Pancreas (tissue), 10 donors: ENCODE measurements at regions not wholly inside any gene's neighbourhood (a gene's known extent, or its start where the extent isn't known, plus 50 kb on each side); places are given as distances from the start of the nearest gene placed in this dataset.

Source experiments
- ATAC-seq, 4 donors: fragments of 200-7000 bp; cut with Tn5 transposase; one replicate each; pipeline versions ENCODE4 v1.8.0 to v1.9.1; 2020; ENCODE audit warnings: mild to moderate bottlenecking in 4 of 4, moderate library complexity in 4 of 4
- DNase-seq, 6 donors: peaks; one replicate each; pipeline ENCODE4 v3.0.0-alpha.2; 2020
- FAIRE-seq: peaks from 2 replicates; lab custom pipeline; 2012; peaks lifted over from hg19 to GRCh38; lab: Jason Lieb, UNC
- H3K27ac ChIP-seq, 4 donors: fragments of 200-600 bp; sonication (generic); 1 replicate in 3 of 4; 2 replicates in 1 of 4; pipeline versions ENCODE4 v1.5.0 to v1.8.0; 2020
- H3K27me3 ChIP-seq, 4 donors: fragments of 200-600 bp; one replicate each; pipeline ENCODE4 v1.8.0; 2021
- H3K36me3 ChIP-seq, 3 donors: fragments of 200-600 bp; sonication (generic) in 1 of 3; one replicate each; pipeline versions ENCODE4 v1.5.0 to v1.8.0; 2020 to 2021
- H3K4me1 ChIP-seq, 3 donors: fragments of 200-600 bp; one replicate each; pipeline ENCODE4 v1.8.0; 2021
- H3K4me3 ChIP-seq, 4 donors: fragments of 200-600 bp; sonication (generic) in 2 of 4; one replicate each; pipeline versions ENCODE4 v1.5.0 to v1.8.0; 2020 to 2021
- H3K9me3 ChIP-seq, 4 donors: fragments of 200-600 bp; one replicate each; pipeline ENCODE4 v1.8.0; 2021
- WGBS, 2 donors: extraction: QIAGEN DNeasy Blood & Tissue Kit; methylation state at CpG; one replicate each; pipeline ENCODE4 v1.1.7; 2013; 5-methylcytosine and 5-hydroxymethylcytosine counted together
- intact Hi-C, 3 donors: fragments of 100-400 bp; cut with DNase I; formaldehyde crosslinking; loops; one replicate each; pipeline versions ENCODE4 v1.11.1 to v1.14.2; 2022
- TF ChIP-seq, protein P1 (sequence below), 4 donors: fragments of 200-600 bp; sonication (generic) in 3 of 4; IDR thresholded peaks; one replicate each; pipeline versions ENCODE4 v1.5.0 to v1.8.0; 2021; ENCODE audit warnings: antibody characterized with exemption in 4 of 4
- donor health status: healthy with polysubstance abuse.
- donor health status: DM: no; HTN: no; CAD: no; lungs with moderate emphysema.
- donor health status: DM: no; HTN: no; CAD: no.
- donor health status: control.
- donor health status: control.
- donor health status: Bipolar disorder and iron deficiency.
- donor health status: DM: yes; HTN: yes; CAD: no.
- donor health status: DM: no; HTN: no; CAD: no.
- donor health status: DM: no; HTN: no; CAD: no.
- donor health status: DM: yes; HTN: yes; CAD: no.

DNA sequence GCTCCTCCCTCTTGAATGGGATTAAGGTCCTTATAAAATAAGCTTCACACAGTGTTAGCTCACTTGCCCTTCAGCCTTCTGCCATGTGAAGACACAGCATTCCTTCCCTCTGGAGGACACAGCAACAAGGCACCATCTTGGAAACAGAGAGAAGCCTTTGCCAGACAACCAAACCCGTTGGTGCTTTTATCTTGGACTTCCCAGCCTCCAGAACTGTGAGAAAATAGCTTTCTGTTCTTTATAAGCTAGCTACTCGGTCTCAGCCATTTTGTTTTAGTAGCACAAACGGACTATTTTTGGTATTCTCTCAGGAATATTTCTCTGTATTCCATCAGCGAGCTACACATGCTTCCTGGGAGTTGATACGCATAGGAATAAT lies 58.6 kb upstream of the IRF2BP2 start:
- ATAC-seq, result no peak
- Histone ChIP-seq H3K36me3 (no peaks in the 10 kb centered on the region), H3K4me3 (no peak overlapping the region), H3K27me3 (no peaks in the 10 kb centered on the region), H3K4me1 (peaks cover 13 to 29% (median 25%) of the 10 kb centered on the region in 3 donors), H3K27ac (no peak overlapping the region), H3K9me3 (no peaks in the 10 kb centered on the region)
- WGBS, 2 donors, result 91 to 93% methylated on average over 5 of the region's 5 CpGs
- no peak for FAIRE-seq
- no peak for DNase-seq
- TF ChIP-seq, protein P1, sequence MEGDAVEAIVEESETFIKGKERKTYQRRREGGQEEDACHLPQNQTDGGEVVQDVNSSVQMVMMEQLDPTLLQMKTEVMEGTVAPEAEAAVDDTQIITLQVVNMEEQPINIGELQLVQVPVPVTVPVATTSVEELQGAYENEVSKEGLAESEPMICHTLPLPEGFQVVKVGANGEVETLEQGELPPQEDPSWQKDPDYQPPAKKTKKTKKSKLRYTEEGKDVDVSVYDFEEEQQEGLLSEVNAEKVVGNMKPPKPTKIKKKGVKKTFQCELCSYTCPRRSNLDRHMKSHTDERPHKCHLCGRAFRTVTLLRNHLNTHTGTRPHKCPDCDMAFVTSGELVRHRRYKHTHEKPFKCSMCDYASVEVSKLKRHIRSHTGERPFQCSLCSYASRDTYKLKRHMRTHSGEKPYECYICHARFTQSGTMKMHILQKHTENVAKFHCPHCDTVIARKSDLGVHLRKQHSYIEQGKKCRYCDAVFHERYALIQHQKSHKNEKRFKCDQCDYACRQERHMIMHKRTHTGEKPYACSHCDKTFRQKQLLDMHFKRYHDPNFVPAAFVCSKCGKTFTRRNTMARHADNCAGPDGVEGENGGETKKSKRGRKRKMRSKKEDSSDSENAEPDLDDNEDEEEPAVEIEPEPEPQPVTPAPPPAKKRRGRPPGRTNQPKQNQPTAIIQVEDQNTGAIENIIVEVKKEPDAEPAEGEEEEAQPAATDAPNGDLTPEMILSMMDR (IDR thresholded peaks at IDR 0.05), result no peak
- intact Hi-C loops, result no loop called here

DNA sequence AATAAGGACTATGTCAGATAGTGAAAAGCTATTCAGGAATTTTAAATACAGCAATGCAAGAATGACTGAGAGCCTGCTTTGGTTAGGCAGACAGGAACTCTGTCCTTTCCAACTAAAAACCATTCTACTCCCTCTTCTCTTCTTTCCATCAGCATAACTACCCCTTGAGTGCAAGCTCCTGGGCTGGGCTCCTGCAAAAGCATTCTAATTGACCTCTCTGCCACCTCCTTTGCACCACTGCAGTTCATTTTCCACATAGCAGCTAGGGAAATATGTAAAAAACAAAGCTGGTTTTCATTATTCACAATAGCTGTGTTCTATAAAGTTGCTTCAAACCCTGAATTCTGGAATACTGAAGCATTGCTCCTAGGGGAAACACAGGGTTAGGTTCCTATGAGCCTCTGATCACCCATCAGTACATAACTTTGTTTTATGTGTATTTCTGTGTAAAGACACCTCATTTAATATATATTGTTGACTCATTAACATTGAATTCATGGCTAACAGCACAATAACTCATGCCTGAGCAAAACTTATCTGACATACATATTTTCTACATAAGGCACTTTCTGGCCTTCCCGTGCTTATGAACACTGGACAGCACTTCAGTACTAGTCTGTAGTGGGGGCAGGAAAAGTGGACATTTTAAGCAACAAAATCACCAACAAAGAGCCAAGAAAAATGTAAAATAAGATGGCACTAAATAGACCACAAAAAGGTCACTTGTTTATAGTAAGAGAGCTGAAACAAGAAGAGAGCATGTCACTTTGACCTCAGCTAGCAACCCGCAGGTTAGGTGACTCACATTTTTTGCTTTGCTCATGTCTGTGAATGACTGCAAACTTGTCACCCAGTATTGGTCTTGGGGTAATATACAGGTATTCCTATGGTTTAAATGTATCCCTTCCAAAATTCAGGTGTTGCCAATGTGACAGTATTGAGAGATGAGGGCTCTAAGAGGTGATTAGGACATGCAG lies 57.9 kb upstream of the IRF2BP2 start:
- no peak for FAIRE-seq
- no peak overlapping the region for H3K27ac ChIP-seq
- H3K9me3 ChIP-seq, result no peaks in the 10 kb centered on the region
- no peak for ATAC-seq
- DNase-seq, result no peak
- WGBS, 2 donors, result 95 to 96% methylated on average over 2 of the region's 2 CpGs
- peaks cover 13 to 29% (median 25%) of the 10 kb centered on the region in 3 donors for H3K4me1 ChIP-seq
- TF ChIP-seq, protein P1 (IDR thresholded peaks at IDR 0.05), result no peak
- no peaks in the 10 kb centered on the region for H3K27me3 ChIP-seq
- H3K36me3 ChIP-seq, result no peaks in the 10 kb centered on the region
- H3K4me3 ChIP-seq, result no peak overlapping the region
- intact Hi-C loops, result no loop called here

DNA sequence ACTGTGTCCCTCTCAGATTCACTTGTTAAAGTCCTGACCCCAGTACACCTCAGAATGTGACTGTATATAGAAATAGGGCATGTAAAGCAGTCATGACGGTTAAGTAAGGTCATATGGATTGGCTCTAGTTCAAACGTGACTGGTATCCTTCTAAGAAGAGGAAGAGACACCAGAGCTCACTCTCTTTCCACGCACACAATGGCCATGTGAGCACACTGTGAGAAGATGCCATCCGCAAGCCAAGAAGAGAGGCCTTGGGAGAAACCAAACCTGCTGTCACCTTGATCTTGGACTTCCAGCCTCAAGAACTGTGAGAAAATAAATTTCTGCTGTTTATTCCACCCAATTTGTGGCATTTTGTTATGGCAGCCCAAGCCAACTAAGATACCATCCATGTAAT lies 56.8 kb upstream of the IRF2BP2 start:
- Histone ChIP-seq H3K4me3 (no peak overlapping the region), H3K9me3 (no peaks in the 10 kb centered on the region), H3K27ac (no peak overlapping the region), H3K36me3 (no peaks in the 10 kb centered on the region), H3K4me1 (peaks cover 12 to 20% (median 15%) of the 10 kb centered on the region in 3 donors), H3K27me3 (no peaks in the 10 kb centered on the region)
- ATAC-seq, result no peak
- intact Hi-C loops, result no loop called here
- 69 to 81% methylated on average over 4 of the region's 4 CpGs for WGBS, 2 donors
- no peak for DNase-seq
- TF ChIP-seq, protein P1 (IDR thresholded peaks at IDR 0.05), result no peak
- no peak for FAIRE-seq

DNA sequence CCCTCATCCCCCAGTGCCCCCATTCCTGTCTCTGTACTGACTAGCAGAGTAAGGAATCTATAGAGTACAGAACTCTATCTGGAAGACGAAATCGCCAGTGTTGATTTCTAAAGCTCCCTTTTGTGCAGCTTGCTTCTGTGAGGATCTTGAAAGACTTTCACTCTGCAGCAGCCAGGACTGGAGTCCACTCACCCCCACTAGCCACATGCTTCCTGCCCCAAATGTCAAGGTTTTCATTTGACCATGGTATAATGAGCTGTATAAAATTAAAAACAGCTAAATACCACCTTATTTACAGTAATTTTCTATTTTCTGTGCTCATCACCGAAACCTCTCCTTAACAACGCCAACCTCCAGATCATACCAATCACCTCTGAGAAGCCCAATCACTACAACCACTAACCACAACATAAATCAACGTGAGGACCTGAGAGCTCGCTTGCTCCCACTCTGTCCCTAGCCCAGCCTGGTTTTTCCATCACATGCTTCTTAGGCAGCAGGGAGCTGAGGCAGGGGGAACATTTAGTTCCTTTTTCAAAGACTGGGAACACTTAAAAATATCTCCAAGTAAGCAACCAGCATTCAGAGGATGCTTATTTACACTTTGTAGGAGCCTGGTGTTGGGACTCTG lies 56.1 kb upstream of the IRF2BP2 start:
- no peak overlapping the region for H3K4me3 ChIP-seq
- H3K36me3 ChIP-seq, result no peaks in the 10 kb centered on the region
- no peaks in the 10 kb centered on the region for H3K9me3 ChIP-seq
- H3K27me3 ChIP-seq, result no peaks in the 10 kb centered on the region
- H3K4me1 ChIP-seq, result peaks cover 8 to 13% (median 9%) of the 10 kb centered on the region in 3 donors
- DNase-seq (no peak), ATAC-seq (peak in 1 of 4 donors; percentile 8), FAIRE-seq (no peak)
- WGBS, 2 donors, result 93 to 95% methylated on average over 6 of the region's 6 CpGs
- intact Hi-C loops, result no loop called here
- TF ChIP-seq, protein P1 (IDR thresholded peaks at IDR 0.05), result no peak
- H3K27ac ChIP-seq, result no peak overlapping the region
